ENCODE measurements at regions not wholly inside any gene's neighbourhood (a gene's known extent, or its start where the extent isn't known, plus 50 kb on each side); places are given as distances from the start of the nearest gene placed in this dataset.

GRCh38 chr10:56895306-56895705, 534.2 kb upstream of the ZWINT start:
- WGBS, 5 donors: 66 to 71% (median 68%) methylated on average over 6 of the region's 6 CpGs
- no peak for DNase-seq
- Histone ChIP-seq H3K4me3 (no peak overlapping the region), H3K9me3 (peaks cover 0 to 4% (median 0%) of the 10 kb centered on the region in 4 donors), H3K27me3 (no peaks in the 10 kb centered on the region), H3K27ac (no peak overlapping the region), H3K36me3 (no peaks in the 10 kb centered on the region), H3K4me1 (no peaks in the 10 kb centered on the region)
- TF ChIP-seq EP300 (IDR thresholded peaks at IDR 0.05) (no peak), POLR2A (IDR thresholded peaks at IDR 0.05) (no peak), POLR2AphosphoS5 (IDR thresholded peaks at IDR 0.05) (no peak), CTCF (IDR thresholded peaks at IDR 0.05) (no peak)
- intact Hi-C loops (cut with DNase I; ENCODE audit: low total_unique reads): no loop called here

- TF ChIP-seq EP300 (IDR thresholded peaks at IDR 0.05): no peak
- Histone ChIP-seq H3K4me1 (no peaks in the 10 kb centered on the region), H3K27me3 (no peaks in the 10 kb centered on the region), H3K4me3 (no peak overlapping the region), H3K36me3 (no peaks in the 10 kb centered on the region), H3K9me3 (peaks cover 0 to 4% (median 0%) of the 10 kb centered on the region in 4 donors), H3K27ac (no peak overlapping the region)
- intact Hi-C loops (cut with DNase I; ENCODE audit: low total_unique reads): no loop called here
- WGBS, 5 donors: 34 to 46% (median 40%) methylated on average over 3 of the region's 3 CpGs
- DNase-seq: peak in 1 of 2 donors; percentile 1
Measured at GRCh38 chr10:56881218-56881617, 520.2 kb upstream of the ZWINT start.

- H3K9me3 ChIP-seq: peaks cover 0 to 5% (median 0%) of the 10 kb centered on the region in 4 donors
- TF ChIP-seq CTCF (IDR thresholded peaks at IDR 0.05) (no peak), POLR2A (IDR thresholded peaks at IDR 0.05) (no peak), POLR2AphosphoS5 (IDR thresholded peaks at IDR 0.05) (no peak), EP300 (IDR thresholded peaks at IDR 0.05) (no peak)
Measured at GRCh38 chr10:56880606-56881005, 519.5 kb upstream of the ZWINT start.

GRCh38 chr10:56874950-56875349, 513.9 kb upstream of the ZWINT start:
- no peaks in the 10 kb centered on the region for H3K27me3 ChIP-seq
- peaks cover 0 to 9% (median 0%) of the 10 kb centered on the region in 4 donors for H3K9me3 ChIP-seq
- H3K4me1 ChIP-seq: no peaks in the 10 kb centered on the region
- no peak overlapping the region for H3K4me3 ChIP-seq
- no peak overlapping the region for H3K27ac ChIP-seq
- 34 to 45% (median 37%) methylated on average over 1 of the region's 1 CpG for WGBS, 5 donors
- DNase-seq: no peak
- TF ChIP-seq CTCF (IDR thresholded peaks at IDR 0.05) (no peak), POLR2AphosphoS5 (IDR thresholded peaks at IDR 0.05) (no peak), EP300 (IDR thresholded peaks at IDR 0.05) (no peak), POLR2A (IDR thresholded peaks at IDR 0.05) (no peak)
- intact Hi-C loops (cut with DNase I; ENCODE audit: low total_unique reads): no loop called here
- H3K36me3 ChIP-seq: no peaks in the 10 kb centered on the region

More at GRCh38 chr10:56880606-56881005, 519.5 kb upstream of the ZWINT start:
- no peaks in the 10 kb centered on the region for H3K36me3 ChIP-seq
- peak in 1 of 2 donors; percentile 3 for DNase-seq
- no peak overlapping the region for H3K4me3 ChIP-seq
- H3K4me1 ChIP-seq: no peaks in the 10 kb centered on the region
- intact Hi-C loops (cut with DNase I; ENCODE audit: low total_unique reads): no loop called here
- H3K27me3 ChIP-seq: no peaks in the 10 kb centered on the region
- 52 to 68% (median 62%) methylated on average over 4 of the region's 4 CpGs for WGBS, 5 donors
- no peak overlapping the region for H3K27ac ChIP-seq

- Histone ChIP-seq H3K4me3 (no peak overlapping the region), H3K9me3 (peaks cover 0 to 4% (median 0%) of the 10 kb centered on the region in 4 donors), H3K4me1 (no peaks in the 10 kb centered on the region), H3K27me3 (no peaks in the 10 kb centered on the region), H3K36me3 (no peaks in the 10 kb centered on the region), H3K27ac (no peak overlapping the region)
- TF ChIP-seq EP300 (IDR thresholded peaks at IDR 0.05) (no peak), POLR2AphosphoS5 (IDR thresholded peaks at IDR 0.05) (no peak), CTCF (IDR thresholded peaks at IDR 0.05) (no peak), POLR2A (IDR thresholded peaks at IDR 0.05) (no peak)
- intact Hi-C loops (cut with DNase I; ENCODE audit: low total_unique reads): no loop called here
- no peak for DNase-seq
Measured at GRCh38 chr10:56871160-56871668, 510.2 kb upstream of the ZWINT start.

Data from stomach (tissue), 8 donors.